ENCODE measurements at regions not wholly inside any gene's neighbourhood (a gene's known extent, or its start where the extent isn't known, plus 50 kb on each side); places are given as distances from the start of the nearest gene placed in this dataset.
"Not testable (repeated sequence)": the region's sequence is repeated elsewhere in the genome, so short reads cannot be mapped to it uniquely, and the experiment has no call there.

DNA sequence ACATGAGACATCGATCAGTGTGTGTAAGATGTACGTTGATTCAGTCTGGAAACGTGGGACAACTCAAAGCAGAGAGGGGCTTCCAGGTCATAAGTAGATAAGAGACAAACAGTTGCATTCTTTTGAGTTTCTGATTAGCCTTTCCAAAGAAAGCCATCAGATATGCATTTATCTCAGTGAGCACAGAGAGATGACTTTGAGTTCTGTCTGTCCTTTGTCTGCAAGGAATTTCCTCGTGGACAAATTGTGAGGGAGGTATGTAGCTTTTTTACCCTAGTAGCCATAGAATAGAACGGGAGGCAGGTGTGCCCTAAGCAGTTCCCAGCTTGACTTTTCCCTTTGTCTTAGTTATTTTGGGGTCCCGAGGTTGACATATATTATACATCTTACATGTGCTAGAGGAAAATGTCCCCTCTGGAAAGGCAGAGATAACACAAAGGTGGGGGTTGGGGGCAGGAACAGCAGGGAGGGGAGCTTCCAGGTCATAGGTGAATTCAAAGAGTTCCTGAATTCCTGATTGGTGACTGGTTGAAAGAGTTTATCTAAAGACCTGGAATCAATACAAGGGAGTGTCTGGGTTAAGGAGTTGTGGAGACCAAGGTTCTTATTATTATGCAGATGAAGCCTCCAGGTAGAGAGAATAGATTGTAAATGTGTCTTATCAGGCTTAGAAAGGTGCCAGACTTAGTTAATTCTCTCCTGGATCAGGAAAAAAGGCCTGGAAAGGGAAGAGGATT, 237.0 kb downstream of the NFATC2 start:
- DNase-seq (ENCODE audit: low read depth) = no peak

DNA sequence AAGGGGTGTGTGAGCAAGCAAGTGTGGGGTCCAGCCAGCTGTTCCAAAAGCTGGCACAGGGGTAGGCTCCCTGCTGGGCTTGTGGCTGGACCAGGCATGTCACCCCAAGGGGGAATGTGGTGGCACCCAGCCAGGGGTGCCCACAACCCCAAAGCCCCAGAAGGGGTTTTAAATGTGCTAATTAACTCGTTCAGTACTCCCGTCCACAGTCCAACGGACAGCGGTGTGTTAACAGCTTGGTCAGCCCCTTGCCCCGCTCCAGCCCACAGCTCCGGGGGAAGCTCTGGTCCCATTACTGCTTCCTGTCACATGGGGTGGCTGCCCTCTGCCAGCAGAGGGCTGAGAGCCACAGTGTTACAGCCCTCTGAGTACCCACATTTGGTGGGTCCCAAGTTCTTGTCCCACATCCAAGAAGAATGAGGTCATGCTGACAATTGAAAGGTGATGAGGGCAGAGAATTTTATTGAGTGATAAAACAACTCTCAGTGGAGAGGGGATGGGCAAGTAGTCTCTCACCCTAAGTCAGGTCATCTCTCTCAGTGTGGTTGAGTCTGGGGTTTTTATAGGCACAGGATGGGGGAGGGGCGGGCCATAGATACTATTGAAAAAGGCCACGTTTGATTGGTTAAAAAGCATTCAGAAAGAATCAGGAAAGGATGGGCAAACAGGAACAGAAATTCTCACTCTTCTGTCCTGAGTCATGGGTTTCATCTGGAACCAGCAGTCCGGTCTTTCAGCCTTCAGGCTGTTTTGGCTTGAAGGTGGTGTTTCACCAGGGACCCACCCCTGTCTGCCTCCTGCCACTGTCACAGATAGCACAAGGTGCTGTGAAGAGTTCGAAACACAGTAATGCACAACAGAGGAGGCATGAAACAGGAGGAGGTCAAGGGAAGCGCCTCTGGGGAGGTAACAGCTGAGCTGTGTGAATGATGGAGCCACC, 238.5 kb downstream of the NFATC2 start:
- no peak for DNase-seq (ENCODE audit: low read depth)

DNA sequence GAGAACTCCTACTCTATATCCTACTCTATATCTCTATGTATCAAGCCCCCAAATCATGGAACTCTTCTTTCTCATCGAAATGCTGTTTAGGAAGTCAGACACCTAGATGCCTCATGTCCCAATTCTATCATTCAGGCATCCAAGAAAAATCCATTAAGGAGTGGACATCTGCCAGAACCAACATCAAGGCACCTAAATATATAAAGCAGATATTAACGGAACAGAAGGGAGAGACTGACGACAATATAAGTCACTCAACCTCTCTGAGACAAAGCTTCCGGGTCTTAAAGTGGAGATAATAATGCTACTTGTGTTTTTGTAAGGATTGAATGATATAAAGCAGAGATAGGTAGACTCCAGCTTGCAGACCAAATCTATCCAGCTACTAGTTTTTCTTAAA, 241.5 kb downstream of the NFATC2 start:
- no peak for DNase-seq (ENCODE audit: low read depth)

DNA sequence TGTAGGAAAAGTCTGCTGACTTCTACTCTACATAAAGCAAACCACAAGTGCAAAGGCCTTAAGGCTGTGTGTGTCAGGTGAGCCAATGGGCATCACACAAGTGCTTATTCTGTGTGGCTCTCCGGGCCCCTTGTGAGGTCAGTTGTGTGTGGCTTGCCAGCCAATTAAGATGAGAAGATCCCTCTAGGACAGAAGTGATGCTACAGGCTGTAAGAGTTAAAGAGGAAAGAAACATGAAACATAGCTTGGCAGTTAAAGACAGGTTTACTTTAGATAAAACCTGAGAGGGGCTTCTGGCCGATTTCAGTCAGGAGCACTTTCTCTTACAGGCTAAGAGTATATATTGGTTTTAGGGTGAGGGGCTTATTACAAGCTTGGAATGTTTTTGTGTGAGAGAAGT, 242.4 kb downstream of the NFATC2 start:
- no peak for DNase-seq (ENCODE audit: low read depth)

DNA sequence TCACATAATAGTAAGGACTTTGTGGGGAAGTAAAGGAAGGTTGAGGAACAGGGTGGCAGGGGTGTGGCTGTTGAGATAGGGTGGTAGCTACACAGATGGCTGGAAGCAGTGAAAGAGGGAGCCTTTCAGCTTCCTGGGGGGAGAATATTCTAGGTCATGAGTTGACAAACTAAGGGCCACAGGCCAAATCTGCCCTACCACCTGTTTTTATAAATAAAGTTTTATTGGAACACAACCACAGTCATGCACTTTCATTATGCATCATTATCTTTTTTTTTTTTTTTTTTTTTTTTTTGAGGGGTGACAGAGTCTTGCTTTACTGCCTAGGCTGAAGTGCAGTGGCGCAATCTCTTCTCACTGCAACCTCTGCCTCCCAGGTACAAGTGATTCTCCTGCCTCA, 243.1 kb downstream of the NFATC2 start:
- no peak for DNase-seq (ENCODE audit: low read depth)

DNA sequence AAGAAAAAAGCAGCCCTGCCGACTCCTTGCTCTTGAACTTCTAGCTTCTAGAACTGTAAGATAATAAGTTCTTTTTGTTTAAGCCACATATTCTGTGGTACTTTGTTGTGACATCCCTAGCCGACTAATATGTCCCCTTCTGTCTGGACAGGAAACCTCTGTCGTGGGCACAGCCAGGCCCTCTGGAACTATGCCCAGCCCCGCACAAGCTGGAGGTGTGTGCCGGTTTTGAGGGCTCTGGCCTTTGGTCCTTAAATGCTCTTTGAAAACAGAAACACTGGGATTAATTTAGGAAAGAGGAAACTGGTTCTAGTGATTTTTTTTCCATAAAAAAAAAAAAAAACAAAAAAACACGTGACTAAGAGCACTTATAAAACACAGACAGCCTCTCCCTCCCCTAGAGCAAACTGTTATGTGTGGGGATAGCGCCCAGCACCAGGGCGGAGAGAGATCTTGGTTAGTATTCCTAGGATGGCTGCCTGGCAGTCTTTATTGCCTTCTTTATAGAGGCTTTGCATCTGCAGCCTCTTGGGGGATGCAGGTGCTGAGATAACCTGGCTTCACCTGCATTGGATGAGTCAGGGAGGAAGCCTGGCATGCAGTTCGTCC, 244.3 kb downstream of the NFATC2 start:
- DNase-seq (ENCODE audit: low read depth) = no peak

DNA sequence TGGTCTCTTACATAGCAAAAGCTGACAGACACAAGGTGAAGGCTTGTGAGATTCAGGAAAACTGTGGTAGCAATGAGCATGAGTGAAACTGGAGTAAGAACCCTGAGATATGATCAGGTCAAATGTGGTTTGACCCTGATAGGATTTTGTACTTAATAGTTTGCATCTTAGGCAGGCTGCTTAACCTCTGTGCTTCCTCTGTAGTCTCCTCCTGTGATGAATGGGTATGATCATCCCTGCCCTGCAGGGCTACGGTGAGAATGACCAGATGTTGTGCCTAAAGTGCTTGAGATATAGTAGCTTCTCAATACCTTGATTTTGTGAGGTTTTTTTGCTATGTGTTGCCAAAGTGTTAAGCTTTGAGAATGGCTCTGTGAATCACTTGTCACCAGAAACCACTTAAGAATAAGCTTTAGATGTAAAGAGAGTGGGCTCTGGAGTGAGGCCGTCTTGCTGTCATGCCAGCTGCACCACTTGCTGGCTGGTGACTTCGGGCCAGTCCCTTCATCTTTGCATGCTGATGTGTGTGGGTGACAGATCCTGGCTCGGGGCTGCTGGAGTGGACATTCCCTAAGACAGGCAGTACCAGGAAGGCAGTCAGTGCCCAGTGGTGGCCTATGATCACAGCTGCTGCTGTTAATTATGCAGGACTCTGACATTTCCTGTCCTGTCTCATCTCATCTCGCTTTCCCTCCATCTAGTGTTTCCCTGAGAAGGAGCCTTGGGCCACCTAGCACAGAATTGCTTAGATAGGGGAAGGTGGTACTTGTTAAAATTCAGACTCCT, 254.7 kb downstream of the NFATC2 start:
- no peak for DNase-seq (ENCODE audit: low read depth)

DNA sequence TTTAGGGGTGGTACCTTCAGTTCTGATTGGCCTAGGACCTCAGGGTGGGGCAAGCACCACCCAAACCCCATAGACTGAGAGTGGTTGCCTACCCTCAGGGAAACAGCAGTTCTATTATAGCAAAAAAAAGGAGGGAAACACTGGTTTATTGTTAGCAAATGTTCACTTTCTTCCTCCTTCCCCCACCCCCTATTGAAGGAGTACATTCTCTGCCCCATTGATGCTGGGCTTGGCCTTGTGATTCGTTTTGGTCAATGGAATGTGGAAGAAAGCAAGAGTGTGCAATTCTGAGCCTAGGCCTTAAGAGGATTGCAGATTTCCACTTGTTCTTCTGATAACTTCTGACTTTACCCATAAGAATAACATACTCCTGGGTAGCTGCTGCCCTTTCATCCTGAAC, 255.8 kb downstream of the NFATC2 start:
- DNase-seq (ENCODE audit: low read depth) = no peak

DNA sequence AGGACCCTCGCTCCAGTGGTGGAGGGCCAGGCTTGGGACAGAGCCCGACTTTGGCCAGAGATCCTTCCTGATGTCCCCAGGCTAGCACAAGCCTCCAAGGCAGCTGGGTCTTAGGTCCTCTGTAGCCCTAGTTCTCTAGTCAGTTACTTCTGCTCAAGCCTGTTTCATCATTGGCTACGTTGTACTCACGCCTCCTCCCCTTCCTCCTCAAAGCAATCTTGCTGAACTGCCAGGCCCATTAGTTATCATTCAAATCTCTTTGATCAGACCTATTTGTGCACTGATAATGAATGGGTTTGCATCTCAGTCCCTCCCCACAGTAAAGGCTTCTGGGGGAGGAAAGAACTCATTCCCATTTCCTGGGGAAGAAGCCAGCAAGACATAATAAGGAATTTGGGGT, 256.8 kb downstream of the NFATC2 start:
- DNase-seq (ENCODE audit: low read depth) = no peak

DNA sequence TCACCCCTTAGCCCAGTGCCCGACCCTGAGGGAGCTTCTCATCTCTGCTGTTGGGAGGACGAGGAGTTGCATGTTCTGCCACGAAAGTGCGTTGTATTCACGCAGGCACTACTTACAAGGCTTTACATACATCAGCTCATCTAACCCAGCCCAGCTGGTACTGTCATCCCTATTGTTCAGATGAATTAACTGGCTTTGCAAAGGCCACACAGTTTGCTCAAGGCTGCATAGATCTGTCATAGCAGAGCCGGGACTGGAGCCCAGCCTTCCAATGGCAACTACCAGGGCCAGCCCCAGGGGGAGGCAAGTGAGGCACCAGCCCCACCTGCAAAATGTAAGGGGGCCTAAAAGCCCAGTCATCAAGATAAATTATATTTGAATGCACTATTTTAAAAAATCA, 257.6 kb downstream of the NFATC2 start:
- DNase-seq (ENCODE audit: low read depth) = no peak

DNA sequence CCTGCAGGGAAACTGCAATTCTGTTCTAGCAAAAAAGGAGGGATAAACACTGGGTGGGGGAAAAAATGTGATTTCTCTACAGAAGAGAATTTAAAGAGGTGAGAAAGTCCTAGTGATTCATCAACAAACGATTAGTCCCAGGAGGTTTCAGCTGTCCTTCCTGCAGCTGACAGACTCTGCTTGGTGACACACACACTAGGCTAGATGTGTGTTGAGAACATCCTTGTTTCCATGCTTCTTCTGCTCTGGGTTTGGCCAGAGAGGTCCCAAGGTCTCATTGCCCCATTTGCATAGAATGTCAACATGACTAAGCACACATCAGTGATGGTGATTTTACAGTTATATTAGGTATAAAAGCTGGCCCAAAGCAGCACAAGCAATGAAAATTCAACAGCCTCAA, 258.3 kb downstream of the NFATC2 start:
- no peak for DNase-seq (ENCODE audit: low read depth)

DNA sequence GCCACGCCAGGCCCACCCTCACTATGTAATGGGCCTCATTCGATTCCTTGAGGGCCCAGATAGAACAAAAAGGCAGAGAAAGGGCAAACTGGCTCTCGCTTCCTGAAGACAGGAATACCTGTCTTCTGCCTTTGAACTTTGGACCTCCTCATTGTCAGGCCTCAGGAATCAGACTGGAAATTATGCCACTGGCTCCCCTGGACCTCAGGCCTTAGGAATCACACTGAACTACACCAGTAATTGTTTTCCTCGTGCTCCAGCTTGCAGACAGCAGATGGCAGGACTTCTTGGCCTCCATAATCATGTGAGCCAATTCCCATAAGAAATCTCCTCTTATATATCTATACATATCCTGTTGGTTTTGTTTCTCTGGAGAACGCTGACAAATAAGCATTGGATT, 258.6 kb upstream of the KCNG1 start:
- no peak for DNase-seq (ENCODE audit: low read depth)

DNA sequence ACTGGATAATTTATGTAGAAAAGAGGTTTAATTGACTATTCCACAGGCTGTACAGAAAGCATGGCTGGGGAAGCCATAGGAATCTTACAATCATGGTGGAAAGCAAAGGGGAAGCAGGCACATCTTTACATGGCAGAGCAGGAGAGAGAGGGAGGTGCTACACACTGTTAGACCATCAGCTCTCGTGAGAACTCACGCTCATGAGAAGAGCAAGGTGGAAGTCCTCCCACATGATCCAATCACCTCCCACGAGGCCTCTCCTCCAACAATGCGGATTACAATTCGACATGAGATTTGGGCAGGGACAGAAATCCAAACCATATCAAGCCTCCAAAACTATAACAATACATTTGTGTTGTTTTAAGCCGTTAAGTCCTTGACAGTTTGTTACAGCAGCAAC, 257.1 kb upstream of the KCNG1 start:
- DNase-seq (ENCODE audit: low read depth) = no peak

DNA sequence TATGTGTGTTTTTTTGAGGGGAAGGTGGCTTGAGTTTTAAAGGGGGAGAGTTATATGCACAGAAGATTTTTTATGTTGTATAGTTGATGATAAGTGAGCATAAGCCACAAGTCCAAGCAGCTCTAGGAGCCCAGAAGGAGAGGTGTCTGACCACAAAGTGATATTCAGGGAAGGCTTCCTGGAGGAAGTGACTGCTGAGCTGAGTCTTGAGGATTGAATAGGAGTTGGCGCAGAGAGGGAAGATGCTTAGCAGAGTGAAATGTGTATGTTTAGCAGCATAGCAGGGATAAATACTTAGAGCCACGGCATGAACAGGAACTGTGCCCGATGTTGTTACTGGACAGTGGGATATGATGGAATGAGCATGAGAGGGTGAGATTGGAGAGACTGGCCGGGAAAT, 255.1 kb upstream of the KCNG1 start:
- DNase-seq (ENCODE audit: low read depth) = no peak

DNA sequence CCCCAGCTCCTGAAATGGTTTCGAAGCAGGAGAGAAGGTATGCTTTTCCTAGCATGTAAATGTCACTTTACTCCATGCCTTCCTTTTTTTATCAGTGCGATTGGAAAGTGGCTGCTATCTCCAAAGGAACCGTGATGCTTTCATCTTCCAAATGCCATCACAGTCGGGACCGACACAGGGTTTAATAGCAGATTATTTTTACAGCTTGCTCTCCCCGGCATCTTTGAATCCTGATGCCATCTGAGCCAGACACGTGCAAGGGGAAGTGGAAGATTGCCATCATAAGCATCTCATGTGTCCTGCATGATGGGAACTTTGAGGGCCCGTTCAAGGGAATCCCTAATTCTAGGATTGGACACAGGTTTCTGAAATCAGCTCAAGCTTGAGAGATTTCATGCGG, 253.4 kb upstream of the KCNG1 start:
- DNase-seq (ENCODE audit: low read depth) = no peak

DNA sequence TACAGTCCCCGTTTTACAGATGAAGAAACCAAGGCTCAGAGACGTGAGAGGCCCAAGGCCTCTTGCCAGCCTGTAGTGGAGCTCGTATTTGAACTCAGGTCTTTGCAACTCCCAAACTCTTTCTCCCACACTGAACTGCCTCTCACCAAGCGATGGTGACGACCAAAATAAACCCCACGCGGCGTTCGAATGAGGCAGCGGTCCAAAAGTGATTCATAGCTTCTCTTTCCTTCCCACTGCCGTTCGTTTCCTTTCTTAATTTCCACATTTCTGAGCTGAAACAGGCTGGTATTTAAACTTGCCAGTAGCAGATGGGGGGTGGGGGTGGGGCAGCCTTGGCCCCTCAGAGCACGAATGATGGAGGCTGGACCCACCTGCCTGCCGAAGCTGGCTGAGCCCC, 252.9 kb upstream of the KCNG1 start:
- DNase-seq (ENCODE audit: low read depth) = peak; percentile 71

DNA sequence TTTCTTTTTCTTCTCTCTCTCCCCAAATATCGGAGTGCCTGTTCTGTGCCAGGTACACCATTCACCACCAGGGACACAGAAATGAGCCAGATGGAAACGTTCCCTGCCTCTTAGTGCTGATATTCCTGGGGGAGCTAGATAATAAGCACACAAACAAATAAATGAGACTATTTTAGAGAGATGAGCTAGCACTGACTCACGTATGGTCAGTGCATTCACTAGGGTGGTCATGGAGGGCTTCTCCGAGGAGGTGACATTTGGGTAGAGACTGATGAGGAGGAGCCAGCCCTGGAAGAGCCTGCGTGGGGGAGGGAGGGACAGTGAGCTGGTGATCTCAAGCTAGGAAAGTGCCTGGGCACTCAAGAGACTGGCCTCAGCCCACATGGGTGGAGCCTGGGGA, 252.3 kb upstream of the KCNG1 start:
- peak; percentile 52 for DNase-seq (ENCODE audit: low read depth)

DNA sequence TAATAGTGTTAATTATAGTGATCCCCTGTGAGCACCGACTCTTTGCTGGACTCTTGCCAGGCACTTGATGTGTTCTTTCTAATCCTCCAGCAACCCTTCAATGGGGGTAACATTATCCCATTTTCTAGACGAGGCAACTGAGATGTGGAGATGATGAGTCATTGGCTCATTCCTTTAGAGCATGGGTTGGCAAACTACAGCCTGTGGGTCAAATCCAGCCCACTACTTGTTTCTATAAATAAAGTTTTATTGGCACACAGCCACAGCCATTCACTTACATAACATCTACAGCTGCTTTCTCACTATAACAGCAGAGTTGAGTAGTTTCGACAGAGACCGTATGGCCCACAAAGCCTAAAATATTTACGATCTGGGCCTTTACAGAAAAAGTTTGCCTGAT, 249.5 kb upstream of the KCNG1 start:
- peak; percentile 37 for DNase-seq (ENCODE audit: low read depth)

DNA sequence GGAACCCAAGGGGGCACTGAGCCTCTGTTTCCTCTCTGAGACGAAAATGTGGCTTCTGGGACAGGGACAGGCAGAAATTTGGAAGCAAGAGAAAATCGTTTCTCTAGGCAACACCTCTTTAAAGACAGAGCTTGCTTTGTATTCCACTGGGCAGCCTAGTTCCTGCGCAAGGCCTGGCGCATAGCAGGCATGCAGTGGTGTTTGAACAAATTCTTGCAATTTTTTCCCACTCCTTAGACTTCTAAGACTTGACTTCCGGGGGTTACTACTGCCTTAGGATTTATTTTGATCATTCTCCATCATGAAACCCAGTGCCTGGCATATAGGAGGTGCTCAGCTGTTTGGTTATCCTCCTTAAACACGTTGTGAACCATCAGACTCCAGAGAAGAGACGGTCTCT, 249.0 kb upstream of the KCNG1 start:
- DNase-seq (ENCODE audit: low read depth) = no peak

DNA sequence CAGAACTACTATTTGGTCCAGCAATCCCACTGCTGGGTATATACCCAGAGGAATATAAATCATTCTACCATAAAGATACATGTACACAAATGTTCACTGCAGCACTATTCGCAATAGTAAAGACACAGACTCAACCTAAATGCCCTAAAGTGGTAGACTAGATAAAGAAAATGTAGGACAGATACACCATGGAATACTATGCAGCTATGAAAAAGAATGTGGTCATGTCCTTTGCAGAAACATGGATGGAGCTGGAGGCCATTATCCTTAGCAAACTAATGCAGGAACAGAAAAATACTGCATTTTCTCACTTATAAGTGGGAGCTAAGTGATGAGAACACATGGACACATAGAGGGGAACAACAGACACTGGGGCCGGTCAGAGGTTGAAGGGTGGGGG, 248.4 kb upstream of the KCNG1 start:
- not testable (repeated sequence) for DNase-seq (ENCODE audit: low read depth)

DNA sequence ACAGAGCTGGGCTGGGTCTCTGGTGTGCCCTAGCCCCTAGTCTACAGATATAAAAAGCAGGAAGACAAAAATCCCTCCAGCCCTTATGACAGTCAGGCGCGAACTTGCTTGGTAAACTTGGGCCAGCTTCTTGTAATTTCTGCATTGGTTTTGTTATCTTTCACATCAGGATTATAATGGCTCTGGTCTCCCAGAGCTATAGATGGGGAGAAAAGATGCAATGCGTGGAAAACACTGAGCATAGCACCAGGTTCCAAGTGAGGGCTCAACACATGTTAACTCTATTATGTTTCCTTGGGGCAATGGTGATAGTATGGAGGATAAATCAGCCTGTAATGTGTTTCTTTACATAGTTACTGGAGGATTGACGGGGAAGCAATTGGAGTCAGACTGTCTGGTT, 246.8 kb upstream of the KCNG1 start:
- no peak for DNase-seq (ENCODE audit: low read depth)

DNA sequence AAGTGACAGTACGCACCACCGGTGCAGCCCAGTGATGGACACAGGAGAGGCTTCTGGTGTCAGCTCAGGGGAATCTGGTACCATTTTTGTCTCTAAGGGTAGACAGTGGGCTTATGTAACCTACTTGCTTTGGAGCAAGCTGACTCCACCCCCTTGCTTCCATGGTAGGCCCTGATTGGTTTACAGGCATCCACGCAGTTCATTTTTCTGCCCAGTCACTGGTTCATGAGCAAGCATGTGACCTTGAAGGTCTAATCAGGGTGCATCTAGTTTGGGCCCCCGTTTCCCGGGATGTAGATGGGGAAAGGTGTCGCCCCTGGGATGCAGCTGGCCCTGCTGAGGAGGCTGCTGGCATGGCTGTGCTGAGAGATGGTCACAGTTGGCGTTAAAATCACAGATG, 244.8 kb upstream of the KCNG1 start:
- DNase-seq (ENCODE audit: low read depth) = no peak

All from Daoy (cell line).